GM23248 (cell line): ENCODE measurements at regions not wholly inside any gene's neighbourhood (a gene's known extent, or its start where the extent isn't known, plus 50 kb on each side); places are given as distances from the start of the nearest gene placed in this dataset.

Experiments
- EZH2 ChIP-seq: fragments of 200-600 bp; sonication (generic); IDR thresholded peaks from 2 replicates; pipeline ENCODE4 v1.6.1; 2018; ENCODE audit warnings: antibody characterized with exemption, mild to moderate bottlenecking; ENCODE audit not compliant: insufficient read depth, poor library complexity, severe bottlenecking
- EZH2phosphoT487 ChIP-seq: fragments of 200-600 bp; sonication (generic); IDR thresholded peaks from 2 replicates; pipeline ENCODE4 v1.6.1; 2018; ENCODE audit warnings: antibody characterized with exemption, moderate library complexity, mild to moderate bottlenecking, low read depth; ENCODE audit not compliant: insufficient read depth

DNA sequence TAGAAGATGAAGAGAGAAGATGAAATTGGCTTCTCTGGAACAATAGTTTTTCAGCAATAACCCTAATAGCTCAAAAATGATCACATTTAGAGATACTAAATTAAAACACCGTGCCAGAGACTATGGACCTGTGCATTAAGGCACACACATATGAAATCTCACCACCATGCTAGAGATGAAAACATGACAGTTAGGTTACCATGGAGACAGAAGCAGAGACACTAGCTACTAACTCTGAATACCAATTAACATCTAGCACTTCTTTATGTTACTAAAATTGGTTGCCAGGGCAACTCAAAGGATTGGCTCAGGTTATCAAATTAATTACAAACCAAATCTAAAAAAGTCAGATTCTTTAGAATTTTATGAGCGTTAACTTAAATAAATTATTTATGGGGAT lies 337.7 kb downstream of the PLK2 start:
- no peak for TF ChIP-seq EZH2
- TF ChIP-seq EZH2phosphoT487 = no peak
